Breast epithelium (tissue), 3 donors: ENCODE measurements at regions not wholly inside any gene's neighbourhood (a gene's known extent, or its start where the extent isn't known, plus 50 kb on each side); places are given as distances from the start of the nearest gene placed in this dataset.

Experiments
- CTCF ChIP-seq, 3 donors: fragments of 450-650 bp; IDR thresholded peaks; one replicate each; pipeline ENCODE4 v1.5.1; 2016 to 2017; ENCODE audit warnings: antibody characterized with exemption in 3 of 3, mild to moderate bottlenecking in 3 of 3, moderate library complexity in 3 of 3
- POLR2A ChIP-seq: fragments of 450-650 bp; IDR thresholded peaks from one replicate; pipeline ENCODE4 v1.6.1; 2016; ENCODE audit warnings: antibody characterized with exemption, mild to moderate bottlenecking, moderate library complexity
- POLR2AphosphoS5 ChIP-seq, 3 donors: sonication (generic); formaldehyde crosslinking; IDR thresholded peaks; one replicate each; pipeline ENCODE4 v1.6.1; 2017; ENCODE audit warnings: antibody characterized with exemption in 3 of 3

GRCh38 chr2:16069933-16070647, 129.7 kb downstream of the MYCN start:
- TF ChIP-seq CTCF (IDR thresholded peaks at IDR 0.05) (no peak), POLR2A (no peak), POLR2AphosphoS5 (IDR thresholded peaks at IDR 0.05) (no peak)
